GM12878 (cell line): ENCODE measurements at regions not wholly inside any gene's neighbourhood (a gene's known extent, or its start where the extent isn't known, plus 50 kb on each side); places are given as distances from the start of the nearest gene placed in this dataset.

ENCODE experiments used
- ATAC-seq: fragments of 200-7000 bp; cut with Tn5 transposase; 3 replicates; pipeline ENCODE4 v1.9.1; 2020; ENCODE audit warnings: mild to moderate bottlenecking, moderate library complexity
- BruUV-seq: library from RNA; stranded (reverse); fragments of 400-500 nt; replicated peaks from 2 replicates; lab custom pipeline; 2021; lab: Mats Ljungman, UMichigan
- CTCF ChIA-PET: fragments of 300-600 bp; sonication (Branson Sonifier 250); formaldehyde crosslinking; extraction: SDS; loops from one replicate; lab custom pipeline; 2021; ENCODE audit warnings: inconsistent platforms; lab: Yijun Ruan, JAX
- POLR2A ChIA-PET: fragments of 350-600 bp; formaldehyde crosslinking; extraction: SDS; loops from one replicate; lab custom pipeline; 2021; ENCODE audit warnings: inconsistent platforms; lab: Charles Lee
- RAD21 ChIA-PET: fragments of 300-600 bp; sonication (Branson Sonifier 250); formaldehyde crosslinking; loops from one replicate; lab custom pipeline; 2023; ENCODE audit warnings: antibody characterized with exemption; ENCODE audit not compliant: unreplicated experiment; lab: Charles Lee
- SMC1A ChIA-PET: fragments of 300-600 bp; sonication (Branson Sonifier 250); formaldehyde crosslinking; loops from one replicate; lab custom pipeline; 2023; ENCODE audit not compliant: unreplicated experiment, uncharacterized antibody; lab: Charles Lee
- DNase-seq: peaks from one replicate; pipeline ENCODE4 v3.0.0-alpha.2; 2011; ENCODE audit warnings: low read depth, low spot score
- FAIRE-seq: peaks from 3 replicates; lab custom pipeline; 2011; peaks lifted over from hg19 to GRCh38; lab: Jason Lieb, UNC
- H2AFZ ChIP-seq: 2 replicates; pipeline ENCODE4 v1.6.0; 2011; ENCODE audit warnings: low read depth, low read length, control low read depth; ENCODE audit not compliant: control insufficient read depth
- H3K27ac ChIP-seq: 2 replicates; pipeline ENCODE4 v1.5.1; 2011; ENCODE audit warnings: control low read depth; ENCODE audit not compliant: control insufficient read depth, insufficient read depth
- H3K27me3 ChIP-seq, 2 experiments: replicated peaks in 1 of 2; 2 replicates each; pipeline versions ENCODE4 v1.6.0 to v1.6.1; 2011; ENCODE audit warnings: low read length in 1 of 2; ENCODE audit not compliant: control insufficient read depth in 2 of 2, insufficient read depth in 2 of 2
- H3K36me3 ChIP-seq, 2 experiments: 2 replicates each; pipeline ENCODE4 v1.5.1; 2011; ENCODE audit warnings: low read length in 1 of 2; ENCODE audit not compliant: control insufficient read depth in 2 of 2, insufficient read depth in 2 of 2
- H3K4me1 ChIP-seq: 2 replicates; pipeline ENCODE4 v1.6.1; 2011; ENCODE audit warnings: mild to moderate bottlenecking, low read length, moderate library complexity, mixed read lengths; ENCODE audit not compliant: control insufficient read depth, insufficient read depth
- H3K4me2 ChIP-seq: 2 replicates; pipeline ENCODE4 v1.6.0; 2011; ENCODE audit warnings: control low read depth; ENCODE audit not compliant: control insufficient read depth, insufficient read depth
- H3K4me3 ChIP-seq: fragments of 200-600 bp; sonication (generic); 2 replicates; pipeline ENCODE4 v1.5.1; 2016
- H3K79me2 ChIP-seq: 2 replicates; pipeline ENCODE4 v1.6.0; 2011; ENCODE audit warnings: low read length; ENCODE audit not compliant: control insufficient read depth, insufficient read depth
- H3K9ac ChIP-seq: 2 replicates; pipeline ENCODE4 v1.8.0; 2011; ENCODE audit warnings: low read length, control low read depth, mixed read lengths; ENCODE audit not compliant: control insufficient read depth, insufficient read depth
- H3K9me3 ChIP-seq: replicated peaks from 3 replicates; pipeline ENCODE4 v1.5.1; 2011; ENCODE audit warnings: mild to moderate bottlenecking, low read length; ENCODE audit not compliant: control insufficient read depth, insufficient read depth
- H4K20me1 ChIP-seq: 2 replicates; pipeline ENCODE4 v1.6.0; 2011; ENCODE audit not compliant: control insufficient read depth, insufficient read depth
- EZH2 ChIP-seq: IDR thresholded peaks from 2 replicates; pipeline ENCODE4 v1.6.1; 2012; ENCODE audit warnings: low read depth, mild to moderate bottlenecking, control low read depth, inconsistent platforms, low read length, borderline replicate concordance; ENCODE audit not compliant: control insufficient read depth
- HSF1 ChIP-seq: fragments of 150-350 bp; IDR thresholded peaks from 2 replicates; pipeline ENCODE4 v1.6.1; 2014; ENCODE audit warnings: mild to moderate bottlenecking, low read depth, low read length
- IKZF2 ChIP-seq, 2 experiments: fragments of 450-650 bp; IDR thresholded peaks; 2 replicates each; pipeline ENCODE4 v1.6.1; 2017; ENCODE audit warnings: mild to moderate bottlenecking in 2 of 2, moderate library complexity in 2 of 2
- NBN ChIP-seq: fragments of 450-650 bp; IDR thresholded peaks from 2 replicates; pipeline ENCODE4 v1.6.1; 2016
- NFXL1 ChIP-seq: fragments of 450-650 bp; IDR thresholded peaks from 2 replicates; pipeline ENCODE4 v1.6.1; 2017; ENCODE audit warnings: antibody characterized with exemption, mild to moderate bottlenecking, borderline replicate concordance
- NFYB ChIP-seq: IDR thresholded peaks from 2 replicates; pipeline ENCODE4 v1.6.1; 2011; ENCODE audit warnings: low read depth, mild to moderate bottlenecking, low read length, improper control_type of control experiment, moderate library complexity; ENCODE audit not compliant: insufficient read depth
- NKRF ChIP-seq: fragments of 450-650 bp; conservative IDR thresholded peaks from 2 replicates; pipeline ENCODE4 v1.6.1; 2017; ENCODE audit warnings: mild to moderate bottlenecking, moderate library complexity
- PKNOX1 ChIP-seq: fragments of 450-650 bp; IDR thresholded peaks from 2 replicates; pipeline ENCODE4 v1.6.1; 2016; ENCODE audit warnings: mild to moderate bottlenecking
- POLR2AphosphoS2 ChIP-seq: IDR thresholded peaks from 2 replicates; pipeline ENCODE4 v1.6.1; 2011; ENCODE audit warnings: low read depth, mild to moderate bottlenecking, low read length, improper control_type of control experiment, moderate library complexity
- SIN3A ChIP-seq: IDR thresholded peaks from 2 replicates; pipeline ENCODE4 v1.6.1; 2012; ENCODE audit warnings: low read depth, low read length, improper control_type of control experiment
- SMAD5 ChIP-seq: IDR thresholded peaks from 2 replicates; pipeline ENCODE4 v1.6.1; 2016; ENCODE audit warnings: antibody characterized with exemption, low read depth
- SPI1 ChIP-seq: IDR thresholded peaks from 2 replicates; pipeline ENCODE4 v1.6.1; 2011; ENCODE audit warnings: low read depth, mild to moderate bottlenecking, low read length, moderate library complexity, borderline replicate concordance; ENCODE audit not compliant: insufficient read depth
- TARDBP ChIP-seq: IDR thresholded peaks from 2 replicates; pipeline ENCODE4 v1.6.1; 2016; ENCODE audit warnings: borderline replicate concordance
- TCF3 ChIP-seq: IDR thresholded peaks from 2 replicates; pipeline ENCODE4 v1.6.1; 2012; ENCODE audit warnings: low read depth, mild to moderate bottlenecking, low read length, borderline replicate concordance; ENCODE audit not compliant: insufficient read depth
- YY1 ChIP-seq: IDR thresholded peaks from 2 replicates; pipeline ENCODE4 v1.6.1; 2011; ENCODE audit warnings: low read depth, mild to moderate bottlenecking, low read length
- ZNF274 ChIP-seq: IDR thresholded peaks from one replicate; pipeline ENCODE4 v1.8.0; 2011; ENCODE audit not compliant: insufficient read length, insufficient read depth
- ZNF592 ChIP-seq: fragments of 450-650 bp; IDR thresholded peaks from 2 replicates; pipeline ENCODE4 v1.6.1; 2017; ENCODE audit warnings: mild to moderate bottlenecking, moderate library complexity
- WGBS: methylation state at CpG from one replicate; pipeline ENCODE4 v1.1.6; 2016; ENCODE audit warnings: low lambda C conversion rate; ENCODE audit not compliant: insufficient replicate concordance, insufficient coverage; ENCODE audit errors: missing lambda C conversion rate; 5-methylcytosine and 5-hydroxymethylcytosine counted together
- in situ Hi-C: fragments of 300-500 bp; cut with MboI; formaldehyde crosslinking; loops from 9 replicates; pipeline ENCODE4 v1.14.3; 2018; ENCODE audit warnings: mixed read lengths
- intact Hi-C: fragments of 100-400 bp; cut with micrococcal nuclease; formaldehyde crosslinking; loops from one replicate; pipeline ENCODE4 v1.14.2; 2022; ENCODE audit not compliant: unreplicated experiment

GRCh38 chr14:81709681-81710080 lies 176.0 kb upstream of the SEL1L start:
- in situ Hi-C loops: no loop called here
- no peak overlapping the region for H3K9ac ChIP-seq
- no peak for ATAC-seq
- ChIA-PET RAD21 (interaction anchor here (1.0 to 1.4 kb wide), 6 partner anchors 14 to 1163 kb away, joined by 3 to 6 read pairs (median 4); no protein-coding TSS in a partner anchor), SMC1A (interaction anchor here (0.9 to 1.3 kb wide), 2 partner anchors 14 to 144 kb away, joined by 3 read pairs; no protein-coding TSS in a partner anchor), CTCF (interaction anchor here (0.6 to 2.1 kb wide), 13 partner anchors 8 to 1755 kb away, joined by 3 to 16 read pairs (median 3); no protein-coding TSS in a partner anchor), POLR2A (no interaction called here)
- no peak overlapping the region for H3K4me3 ChIP-seq
- no peaks in the 10 kb centered on the region for H4K20me1 ChIP-seq
- H3K4me1 ChIP-seq: no peaks in the 10 kb centered on the region
- H3K9me3 ChIP-seq: no peaks in the 10 kb centered on the region
- H3K36me3 ChIP-seq: no peaks in the 10 kb centered on the region
- H2AFZ ChIP-seq: no peak overlapping the region
- no peak overlapping the region for H3K27ac ChIP-seq
- DNase-seq: no peak
- WGBS: 18% methylated on average over 6 of the region's 6 CpGs
- H3K27me3 ChIP-seq: no peaks in the 10 kb centered on the region
- no peak for FAIRE-seq
- BruUV-seq: no TSS peak
- no peaks in the 10 kb centered on the region for H3K79me2 ChIP-seq
- H3K4me2 ChIP-seq: no peak overlapping the region
- intact Hi-C loops: loop anchor here (2.0 kb wide), 1 partner anchor 283 kb away; no protein-coding TSS in a partner anchor
- TF ChIP-seq TCF3 (no peak), NFXL1 (no peak), SMAD5 (no peak), SIN3A (no peak), ZNF274 (no peak), HSF1 (no peak), ZNF592 (no peak), EZH2 (no peak), SPI1 (no peak), YY1 (no peak), NKRF (no peak), TARDBP (no peak), POLR2AphosphoS2 (no peak), NFYB (no peak), PKNOX1 (no peak), NBN (no peak), IKZF2 (IDR thresholded peaks at IDR 0.05) (no peak)
